ENCODE measurements at regions not wholly inside any gene's neighbourhood (a gene's known extent, or its start where the extent isn't known, plus 50 kb on each side); places are given as distances from the start of the nearest gene placed in this dataset.

DNA sequence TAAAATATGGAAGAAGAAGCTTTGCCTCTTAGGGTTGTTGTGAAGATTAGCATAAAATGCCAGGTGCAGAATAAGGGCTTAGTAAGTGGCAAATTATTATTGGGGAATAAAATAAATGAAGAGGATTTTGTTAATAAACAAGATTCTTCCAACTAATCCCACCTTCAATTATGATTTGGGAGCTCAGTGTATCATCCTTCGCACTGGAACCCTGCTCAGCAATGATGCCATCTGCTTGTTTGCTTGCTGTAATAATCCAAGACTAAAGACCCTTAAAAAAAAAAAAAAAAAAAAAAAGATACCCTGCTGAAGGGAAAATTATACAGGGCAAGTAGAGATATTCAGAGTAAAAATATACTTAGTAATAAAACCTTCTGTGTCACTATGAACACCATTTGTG lies 62.0 kb upstream of the RREB1 start:
- TF ChIP-seq POU6F1 (CRISPR knock-in tag; IDR thresholded peaks at IDR 0.05; ENCODE audit: borderline replicate concordance, low read depth), result no peak
- TF ChIP-seq, protein P1, sequence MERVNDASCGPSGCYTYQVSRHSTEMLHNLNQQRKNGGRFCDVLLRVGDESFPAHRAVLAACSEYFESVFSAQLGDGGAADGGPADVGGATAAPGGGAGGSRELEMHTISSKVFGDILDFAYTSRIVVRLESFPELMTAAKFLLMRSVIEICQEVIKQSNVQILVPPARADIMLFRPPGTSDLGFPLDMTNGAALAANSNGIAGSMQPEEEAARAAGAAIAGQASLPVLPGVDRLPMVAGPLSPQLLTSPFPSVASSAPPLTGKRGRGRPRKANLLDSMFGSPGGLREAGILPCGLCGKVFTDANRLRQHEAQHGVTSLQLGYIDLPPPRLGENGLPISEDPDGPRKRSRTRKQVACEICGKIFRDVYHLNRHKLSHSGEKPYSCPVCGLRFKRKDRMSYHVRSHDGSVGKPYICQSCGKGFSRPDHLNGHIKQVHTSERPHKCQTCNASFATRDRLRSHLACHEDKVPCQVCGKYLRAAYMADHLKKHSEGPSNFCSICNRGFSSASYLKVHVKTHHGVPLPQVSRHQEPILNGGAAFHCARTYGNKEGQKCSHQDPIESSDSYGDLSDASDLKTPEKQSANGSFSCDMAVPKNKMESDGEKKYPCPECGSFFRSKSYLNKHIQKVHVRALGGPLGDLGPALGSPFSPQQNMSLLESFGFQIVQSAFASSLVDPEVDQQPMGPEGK (CRISPR knock-in tag; IDR thresholded peaks at IDR 0.05; ENCODE audit: borderline replicate concordance), result no peak
- TF ChIP-seq ZFP30 (CRISPR knock-in tag; IDR thresholded peaks at IDR 0.05), result no peak
- TF ChIP-seq ZNF70 (CRISPR knock-in tag; IDR thresholded peaks at IDR 0.05), result no peak
- no peak for TF ChIP-seq TCF4 (CRISPR knock-in tag; IDR thresholded peaks at IDR 0.05; ENCODE audit: borderline replicate concordance)
- no peak for TF ChIP-seq ZFP3 (CRISPR knock-in tag; IDR thresholded peaks at IDR 0.05)
- TF ChIP-seq ZNF8 (CRISPR knock-in tag; IDR thresholded peaks at IDR 0.05), result no peak
- no peak for TF ChIP-seq PPARA (CRISPR knock-in tag; IDR thresholded peaks at IDR 0.05; ENCODE audit: borderline replicate concordance)
- TF ChIP-seq ZNF565 (CRISPR knock-in tag; conservative IDR thresholded peaks at IDR 0.05; ENCODE audit: low read depth), result no peak
- TF ChIP-seq, protein P2, sequence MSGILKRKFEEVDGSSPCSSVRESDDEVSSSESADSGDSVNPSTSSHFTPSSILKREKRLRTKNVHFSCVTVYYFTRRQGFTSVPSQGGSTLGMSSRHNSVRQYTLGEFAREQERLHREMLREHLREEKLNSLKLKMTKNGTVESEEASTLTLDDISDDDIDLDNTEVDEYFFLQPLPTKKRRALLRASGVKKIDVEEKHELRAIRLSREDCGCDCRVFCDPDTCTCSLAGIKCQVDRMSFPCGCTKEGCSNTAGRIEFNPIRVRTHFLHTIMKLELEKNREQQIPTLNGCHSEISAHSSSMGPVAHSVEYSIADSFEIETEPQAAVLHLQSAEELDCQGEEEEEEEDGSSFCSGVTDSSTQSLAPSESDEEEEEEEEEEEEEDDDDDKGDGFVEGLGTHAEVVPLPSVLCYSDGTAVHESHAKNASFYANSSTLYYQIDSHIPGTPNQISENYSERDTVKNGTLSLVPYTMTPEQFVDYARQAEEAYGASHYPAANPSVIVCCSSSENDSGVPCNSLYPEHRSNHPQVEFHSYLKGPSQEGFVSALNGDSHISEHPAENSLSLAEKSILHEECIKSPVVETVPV (CRISPR knock-in tag; IDR thresholded peaks at IDR 0.05), result no peak
- no peak for TF ChIP-seq ESRRG (CRISPR knock-in tag; IDR thresholded peaks at IDR 0.05)
- TF ChIP-seq, protein P3, sequence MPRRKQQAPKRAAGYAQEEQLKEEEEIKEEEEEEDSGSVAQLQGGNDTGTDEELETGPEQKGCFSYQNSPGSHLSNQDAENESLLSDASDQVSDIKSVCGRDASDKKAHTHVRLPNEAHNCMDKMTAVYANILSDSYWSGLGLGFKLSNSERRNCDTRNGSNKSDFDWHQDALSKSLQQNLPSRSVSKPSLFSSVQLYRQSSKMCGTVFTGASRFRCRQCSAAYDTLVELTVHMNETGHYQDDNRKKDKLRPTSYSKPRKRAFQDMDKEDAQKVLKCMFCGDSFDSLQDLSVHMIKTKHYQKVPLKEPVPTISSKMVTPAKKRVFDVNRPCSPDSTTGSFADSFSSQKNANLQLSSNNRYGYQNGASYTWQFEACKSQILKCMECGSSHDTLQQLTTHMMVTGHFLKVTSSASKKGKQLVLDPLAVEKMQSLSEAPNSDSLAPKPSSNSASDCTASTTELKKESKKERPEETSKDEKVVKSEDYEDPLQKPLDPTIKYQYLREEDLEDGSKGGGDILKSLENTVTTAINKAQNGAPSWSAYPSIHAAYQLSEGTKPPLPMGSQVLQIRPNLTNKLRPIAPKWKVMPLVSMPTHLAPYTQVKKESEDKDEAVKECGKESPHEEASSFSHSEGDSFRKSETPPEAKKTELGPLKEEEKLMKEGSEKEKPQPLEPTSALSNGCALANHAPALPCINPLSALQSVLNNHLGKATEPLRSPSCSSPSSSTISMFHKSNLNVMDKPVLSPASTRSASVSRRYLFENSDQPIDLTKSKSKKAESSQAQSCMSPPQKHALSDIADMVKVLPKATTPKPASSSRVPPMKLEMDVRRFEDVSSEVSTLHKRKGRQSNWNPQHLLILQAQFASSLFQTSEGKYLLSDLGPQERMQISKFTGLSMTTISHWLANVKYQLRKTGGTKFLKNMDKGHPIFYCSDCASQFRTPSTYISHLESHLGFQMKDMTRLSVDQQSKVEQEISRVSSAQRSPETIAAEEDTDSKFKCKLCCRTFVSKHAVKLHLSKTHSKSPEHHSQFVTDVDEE (CRISPR knock-in tag; IDR thresholded peaks at IDR 0.05), result no peak
- no peak for TF ChIP-seq CSDC2 (CRISPR knock-in tag; IDR thresholded peaks at IDR 0.05)
- no peak for TF ChIP-seq TOX (CRISPR knock-in tag; IDR thresholded peaks at IDR 0.05; ENCODE audit: borderline replicate concordance)
- ATAC-seq, result no peak

DNA sequence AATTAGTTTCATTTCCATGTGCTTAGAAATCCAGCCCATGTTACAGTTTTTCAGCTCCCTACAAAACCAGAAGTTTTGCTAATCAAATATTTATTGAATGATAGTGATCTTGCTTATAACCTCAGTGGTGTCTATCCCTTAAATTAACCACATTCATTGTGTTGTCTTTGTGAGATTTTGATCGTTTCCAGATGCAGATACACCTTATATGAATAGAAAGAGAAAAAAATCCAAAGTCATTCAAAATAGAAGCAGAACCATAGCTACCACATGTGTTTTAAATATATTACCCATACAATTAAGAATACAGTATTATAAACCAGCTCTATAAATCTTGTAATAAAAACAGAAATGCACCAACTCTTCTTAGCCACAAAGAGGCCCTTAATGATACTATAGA lies 60.6 kb upstream of the RREB1 start:
- ATAC-seq, result no peak
- TF ChIP-seq ZNF565 (CRISPR knock-in tag; conservative IDR thresholded peaks at IDR 0.05; ENCODE audit: low read depth) (no peak), ZFP3 (CRISPR knock-in tag; IDR thresholded peaks at IDR 0.05) (no peak), GLIS3 (CRISPR knock-in tag; IDR thresholded peaks at IDR 0.05) (no peak), PPARA (CRISPR knock-in tag; IDR thresholded peaks at IDR 0.05; ENCODE audit: borderline replicate concordance) (no peak), ZC3H10 (CRISPR knock-in tag; IDR thresholded peaks at IDR 0.05) (no peak), SNAI2 (CRISPR knock-in tag; IDR thresholded peaks at IDR 0.05) (no peak), BACH2 (CRISPR knock-in tag; IDR thresholded peaks at IDR 0.05; ENCODE audit: borderline replicate concordance) (no peak), TOX (CRISPR knock-in tag; IDR thresholded peaks at IDR 0.05; ENCODE audit: borderline replicate concordance) (no peak), ZNF8 (CRISPR knock-in tag; IDR thresholded peaks at IDR 0.05) (no peak), ISL1 (CRISPR knock-in tag; IDR thresholded peaks at IDR 0.05) (no peak), ZFP30 (CRISPR knock-in tag; IDR thresholded peaks at IDR 0.05) (no peak), ZNF70 (CRISPR knock-in tag; IDR thresholded peaks at IDR 0.05) (no peak), RARB (CRISPR knock-in tag; IDR thresholded peaks at IDR 0.05) (no peak), ARNTL (CRISPR knock-in tag; IDR thresholded peaks at IDR 0.05; ENCODE audit: borderline replicate concordance, low read depth) (no peak), OSR1 (CRISPR knock-in tag; IDR thresholded peaks at IDR 0.05) (no peak)
- TF ChIP-seq, protein P2 (CRISPR knock-in tag; IDR thresholded peaks at IDR 0.05), result no peak
- TF ChIP-seq, protein P1 (CRISPR knock-in tag; IDR thresholded peaks at IDR 0.05; ENCODE audit: borderline replicate concordance), result no peak
- TF ChIP-seq, protein P4, sequence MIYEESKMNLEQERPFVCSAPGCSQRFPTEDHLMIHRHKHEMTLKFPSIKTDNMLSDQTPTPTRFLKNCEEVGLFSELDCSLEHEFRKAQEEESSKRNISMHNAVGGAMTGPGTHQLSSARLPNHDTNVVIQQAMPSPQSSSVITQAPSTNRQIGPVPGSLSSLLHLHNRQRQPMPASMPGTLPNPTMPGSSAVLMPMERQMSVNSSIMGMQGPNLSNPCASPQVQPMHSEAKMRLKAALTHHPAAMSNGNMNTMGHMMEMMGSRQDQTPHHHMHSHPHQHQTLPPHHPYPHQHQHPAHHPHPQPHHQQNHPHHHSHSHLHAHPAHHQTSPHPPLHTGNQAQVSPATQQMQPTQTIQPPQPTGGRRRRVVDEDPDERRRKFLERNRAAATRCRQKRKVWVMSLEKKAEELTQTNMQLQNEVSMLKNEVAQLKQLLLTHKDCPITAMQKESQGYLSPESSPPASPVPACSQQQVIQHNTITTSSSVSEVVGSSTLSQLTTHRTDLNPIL (CRISPR knock-in tag; IDR thresholded peaks at IDR 0.05; ENCODE audit: low read depth), result no peak
- TF ChIP-seq, protein P3 (CRISPR knock-in tag; IDR thresholded peaks at IDR 0.05), result no peak

All from SK-N-SH treated with all-trans-retinoic acid at 6 μM for 48 hours (cell line).